Tibial nerve (tissue), 4 donors: ENCODE measurements at regions not wholly inside any gene's neighbourhood (a gene's known extent, or its start where the extent isn't known, plus 50 kb on each side); places are given as distances from the start of the nearest gene placed in this dataset.

Experiments
- EP300 ChIP-seq, 2 donors: sonication (generic); formaldehyde crosslinking; IDR thresholded peaks; one replicate each; pipeline ENCODE4 v1.6.1; 2017; ENCODE audit warnings: antibody characterized with exemption in 2 of 2, mild to moderate bottlenecking in 1 of 2
- POLR2A ChIP-seq, 2 donors: fragments of 450-650 bp; IDR thresholded peaks; one replicate each; pipeline ENCODE4 v1.6.1; 2017; ENCODE audit warnings: antibody characterized with exemption in 2 of 2, mild to moderate bottlenecking in 2 of 2, moderate library complexity in 2 of 2
- TF ChIP-seq, protein P1 (sequence below), 5 experiments: fragments of 200-600 bp in 3 of 5; fragments of 450-650 bp in 2 of 5; sonication (generic) in 3 of 5; IDR thresholded peaks; one replicate each; pipeline ENCODE4 v1.5.1; 2016 to 2019; ENCODE audit warnings: antibody characterized with exemption in 5 of 5, mild to moderate bottlenecking in 3 of 5, moderate library complexity in 2 of 5

DNA sequence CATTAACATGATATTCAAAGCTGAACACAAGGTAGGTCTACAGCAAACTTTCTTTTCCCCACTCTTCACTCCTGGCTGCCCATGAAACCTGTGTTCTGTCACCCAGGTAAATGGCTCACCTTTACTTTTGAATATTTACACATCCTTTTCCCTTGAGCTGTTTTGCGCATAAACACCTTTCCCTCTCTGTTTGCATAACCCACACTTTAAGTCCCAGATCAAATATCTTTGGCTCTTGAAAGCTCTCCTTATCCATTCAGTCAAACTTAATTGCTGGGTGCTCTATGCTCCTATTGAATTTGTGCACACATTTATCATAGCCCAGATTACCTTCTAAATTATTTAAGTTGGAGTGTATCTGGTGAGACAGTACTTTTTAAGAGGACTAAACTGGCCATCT is 51.7 kb upstream of the ATP8A1 start:
- TF ChIP-seq, protein P1, sequence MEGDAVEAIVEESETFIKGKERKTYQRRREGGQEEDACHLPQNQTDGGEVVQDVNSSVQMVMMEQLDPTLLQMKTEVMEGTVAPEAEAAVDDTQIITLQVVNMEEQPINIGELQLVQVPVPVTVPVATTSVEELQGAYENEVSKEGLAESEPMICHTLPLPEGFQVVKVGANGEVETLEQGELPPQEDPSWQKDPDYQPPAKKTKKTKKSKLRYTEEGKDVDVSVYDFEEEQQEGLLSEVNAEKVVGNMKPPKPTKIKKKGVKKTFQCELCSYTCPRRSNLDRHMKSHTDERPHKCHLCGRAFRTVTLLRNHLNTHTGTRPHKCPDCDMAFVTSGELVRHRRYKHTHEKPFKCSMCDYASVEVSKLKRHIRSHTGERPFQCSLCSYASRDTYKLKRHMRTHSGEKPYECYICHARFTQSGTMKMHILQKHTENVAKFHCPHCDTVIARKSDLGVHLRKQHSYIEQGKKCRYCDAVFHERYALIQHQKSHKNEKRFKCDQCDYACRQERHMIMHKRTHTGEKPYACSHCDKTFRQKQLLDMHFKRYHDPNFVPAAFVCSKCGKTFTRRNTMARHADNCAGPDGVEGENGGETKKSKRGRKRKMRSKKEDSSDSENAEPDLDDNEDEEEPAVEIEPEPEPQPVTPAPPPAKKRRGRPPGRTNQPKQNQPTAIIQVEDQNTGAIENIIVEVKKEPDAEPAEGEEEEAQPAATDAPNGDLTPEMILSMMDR (IDR thresholded peaks at IDR 0.05): no peak
- TF ChIP-seq POLR2A (IDR thresholded peaks at IDR 0.05): no peak
- no peak for TF ChIP-seq EP300 (IDR thresholded peaks at IDR 0.05)
